ENCODE measurements at regions not wholly inside any gene's neighbourhood (a gene's known extent, or its start where the extent isn't known, plus 50 kb on each side); places are given as distances from the start of the nearest gene placed in this dataset.

- no TSS peak for BruUV-seq (replicated peaks)
- ATAC-seq = no peak
- CTCF ChIA-PET (ENCODE audit: low intra/inter-chr PET ratio, low total read pairs) = no interaction called here
Observed at GRCh38 chr2:176495826-176496225, 226.6 kb downstream of the MTX2 start.

More at GRCh38 chr2:176495826-176496225, 226.6 kb downstream of the MTX2 start:
- no peak overlapping the region for H3K9ac ChIP-seq (ENCODE audit: insufficient read depth, low read depth, low read length)
- no peak overlapping the region for H3K27ac ChIP-seq (ENCODE audit: extremely low read length, insufficient read depth, low read length)
- peaks cover 0 to 11% of the 10 kb centered on the region in 2 experiments; a peak in 2 of 5 replicates for H3K27me3 ChIP-seq (ENCODE audit: control insufficient read depth in 1 of 2, insufficient read depth in 2 of 2, low read length in 2 of 2)
- H2AFZ ChIP-seq (ENCODE audit: low read length) = no peak overlapping the region
- in situ Hi-C loops (cut with HindIII; ENCODE audit: extremely low pct_ligation_motif_present, low pct_unique_long_range_greater_than_20kb) = no loop called here
- TF ChIP-seq HNRNPK (IDR thresholded peaks at IDR 0.05; ENCODE audit: low read depth, low read length, poor library complexity, severe bottlenecking) (no peak), ZBTB2 (CRISPR knock-in tag; IDR thresholded peaks at IDR 0.05; ENCODE audit: low read depth) (no peak), GATAD2A (CRISPR knock-in tag; IDR thresholded peaks at IDR 0.05) (no peak), CHD2 (IDR thresholded peaks at IDR 0.05; ENCODE audit: low read depth, low read length) (no peak), NFRKB (IDR thresholded peaks at IDR 0.05) (no peak), ZNF33B (CRISPR knock-in tag; IDR thresholded peaks at IDR 0.05) (no peak), ZNF276 (CRISPR knock-in tag; IDR thresholded peaks at IDR 0.05; ENCODE audit: low read depth) (no peak), ZNF280D (CRISPR knock-in tag; IDR thresholded peaks at IDR 0.05) (no peak), HINFP (CRISPR knock-in tag; IDR thresholded peaks at IDR 0.05; ENCODE audit: low read depth) (no peak)
- no peaks in the 10 kb centered on the region for H3K9me3 ChIP-seq (ENCODE audit: low read length)
- H3K4me3 ChIP-seq (replicated peaks in 1 of 3; ENCODE audit: insufficient read depth in 1 of 3, low read depth in 2 of 3, low read length in 3 of 3) = no peak overlapping the region
- no peak overlapping the region for H3K4me2 ChIP-seq (ENCODE audit: low read depth, low read length)
- H3K4me1 ChIP-seq (ENCODE audit: insufficient read depth, low read length) = no peaks in the 10 kb centered on the region
- H4K20me1 ChIP-seq (ENCODE audit: insufficient read depth, low read length) = no peaks in the 10 kb centered on the region
- intact Hi-C loops (cut with micrococcal nuclease; ENCODE audit: unreplicated experiment) = no loop called here
- DNase-seq (ENCODE audit: low spot score) (no peak), FAIRE-seq (no peak)
- WGBS (ENCODE audit: low lambda C conversion rate) = 19% methylated on average over 3 of the region's 3 CpGs
- no peaks in the 10 kb centered on the region for H3K36me3 ChIP-seq (replicated peaks in 1 of 2; ENCODE audit: control insufficient read depth in 1 of 2, insufficient read depth in 2 of 2, low read length in 2 of 2)
- H3K79me2 ChIP-seq (ENCODE audit: insufficient read depth, low read length) = no peaks in the 10 kb centered on the region
- POLR2A ChIA-PET = no interaction called here

Data from HepG2 (cell line).